Panc1 (cell line): ENCODE measurements at regions not wholly inside any gene's neighbourhood (a gene's known extent, or its start where the extent isn't known, plus 50 kb on each side); places are given as distances from the start of the nearest gene placed in this dataset.

Source experiments
- POLR2AphosphoS5 ChIP-seq: IDR thresholded peaks from 2 replicates; pipeline ENCODE4 v1.6.1; 2012; ENCODE audit warnings: mild to moderate bottlenecking, low read depth, low read length, moderate library complexity
- TCF7L2 ChIP-seq: IDR thresholded peaks from 2 replicates; pipeline ENCODE4 v1.6.1; 2011; ENCODE audit warnings: mild to moderate bottlenecking, low read depth, low read length, inconsistent platforms
- TF ChIP-seq, protein P1 (sequence below): fragments of 450-650 bp; IDR thresholded peaks from 2 replicates; pipeline ENCODE4 v1.5.1; 2017; ENCODE audit warnings: mild to moderate bottlenecking

DNA sequence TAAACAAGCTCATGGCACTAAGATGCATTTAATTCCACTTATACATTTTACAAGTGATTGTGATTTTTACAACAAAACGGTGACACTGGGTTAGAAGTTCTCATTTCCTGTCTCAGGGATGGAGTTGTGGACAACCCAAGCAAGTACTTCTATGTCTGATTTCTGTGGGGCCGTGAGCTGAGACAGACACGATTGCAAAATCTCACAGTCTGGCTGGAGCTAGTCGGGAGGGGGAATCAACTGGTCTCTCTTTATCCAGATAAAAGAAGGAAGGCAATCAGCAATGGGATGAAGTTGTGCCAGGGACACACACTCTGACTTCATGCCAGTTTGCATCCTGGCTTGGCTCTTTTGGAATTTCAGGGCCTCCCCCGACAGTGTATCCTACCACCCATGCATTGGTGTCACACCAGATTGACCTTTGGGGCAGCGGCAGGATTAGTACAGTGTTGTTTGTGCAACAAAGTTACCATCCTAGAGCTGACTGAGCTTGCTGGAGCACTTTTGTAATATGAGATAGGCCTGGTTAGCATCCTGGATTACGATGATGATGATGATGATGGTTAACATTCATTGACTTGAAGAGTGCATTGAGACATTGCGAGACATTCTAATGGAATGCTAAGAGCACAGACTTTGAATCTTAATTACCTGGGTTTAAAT lies 98.8 kb downstream of the CTAGE1 start:
- TF ChIP-seq, protein P1, sequence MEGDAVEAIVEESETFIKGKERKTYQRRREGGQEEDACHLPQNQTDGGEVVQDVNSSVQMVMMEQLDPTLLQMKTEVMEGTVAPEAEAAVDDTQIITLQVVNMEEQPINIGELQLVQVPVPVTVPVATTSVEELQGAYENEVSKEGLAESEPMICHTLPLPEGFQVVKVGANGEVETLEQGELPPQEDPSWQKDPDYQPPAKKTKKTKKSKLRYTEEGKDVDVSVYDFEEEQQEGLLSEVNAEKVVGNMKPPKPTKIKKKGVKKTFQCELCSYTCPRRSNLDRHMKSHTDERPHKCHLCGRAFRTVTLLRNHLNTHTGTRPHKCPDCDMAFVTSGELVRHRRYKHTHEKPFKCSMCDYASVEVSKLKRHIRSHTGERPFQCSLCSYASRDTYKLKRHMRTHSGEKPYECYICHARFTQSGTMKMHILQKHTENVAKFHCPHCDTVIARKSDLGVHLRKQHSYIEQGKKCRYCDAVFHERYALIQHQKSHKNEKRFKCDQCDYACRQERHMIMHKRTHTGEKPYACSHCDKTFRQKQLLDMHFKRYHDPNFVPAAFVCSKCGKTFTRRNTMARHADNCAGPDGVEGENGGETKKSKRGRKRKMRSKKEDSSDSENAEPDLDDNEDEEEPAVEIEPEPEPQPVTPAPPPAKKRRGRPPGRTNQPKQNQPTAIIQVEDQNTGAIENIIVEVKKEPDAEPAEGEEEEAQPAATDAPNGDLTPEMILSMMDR: no peak
- TF ChIP-seq POLR2AphosphoS5: no peak
- no peak for TF ChIP-seq TCF7L2
